Astrocyte of the hippocampus (primary cell): ENCODE measurements at regions not wholly inside any gene's neighbourhood (a gene's known extent, or its start where the extent isn't known, plus 50 kb on each side); places are given as distances from the start of the nearest gene placed in this dataset.
"Not testable (repeated sequence)": the region's sequence is repeated elsewhere in the genome, so short reads cannot be mapped to it uniquely, and the experiment has no call there.

Source experiments
- DNase-seq: peaks from one replicate; pipeline ENCODE4 v3.0.0; 2011; ENCODE audit warnings: low read depth, low spot score

GRCh38 chr7:91627324-91627723 lies 253.2 kb downstream of the MTERF1 start:
- DNase-seq: not testable (repeated sequence)

GRCh38 chr7:91628742-91629141 lies 251.8 kb downstream of the MTERF1 start:
- DNase-seq: peak; percentile 35

- no peak for DNase-seq
Measured at GRCh38 chr7:91630581-91631380, 249.7 kb downstream of the MTERF1 start.

- DNase-seq: no peak
Measured at GRCh38 chr7:91632234-91632940, 248.1 kb downstream of the MTERF1 start.

GRCh38 chr7:91633013-91633441 lies 247.5 kb downstream of the MTERF1 start:
- DNase-seq: no peak

- DNase-seq: no peak
Measured at GRCh38 chr7:91634485-91635177, 245.9 kb downstream of the MTERF1 start.

- peak; percentile 41 for DNase-seq
Measured at GRCh38 chr7:91636129-91636724, 244.3 kb downstream of the MTERF1 start.

GRCh38 chr7:91636728-91637127 lies 243.8 kb downstream of the MTERF1 start:
- no peak for DNase-seq

GRCh38 chr7:91644256-91644655 lies 236.2 kb downstream of the MTERF1 start:
- DNase-seq: no peak

- no peak for DNase-seq
Measured at GRCh38 chr7:91645542-91645941, 235.0 kb downstream of the MTERF1 start.

- no peak for DNase-seq
Measured at GRCh38 chr7:91651986-91652385, 228.5 kb downstream of the MTERF1 start.

- no peak for DNase-seq
Measured at GRCh38 chr7:91653286-91653685, 227.2 kb downstream of the MTERF1 start.

GRCh38 chr7:91655656-91656055 lies 224.8 kb downstream of the MTERF1 start:
- DNase-seq: no peak

GRCh38 chr7:91656541-91657482 lies 223.7 kb downstream of the MTERF1 start:
- DNase-seq: peak; percentile 56

GRCh38 chr7:91657483-91658071 lies 222.9 kb downstream of the MTERF1 start:
- DNase-seq: peak; percentile 94

GRCh38 chr7:91659096-91659495 lies 221.4 kb downstream of the MTERF1 start:
- no peak for DNase-seq

- no peak for DNase-seq
Measured at GRCh38 chr7:91660734-91661356, 219.7 kb downstream of the MTERF1 start.

- DNase-seq: no peak
Measured at GRCh38 chr7:91661727-91662126, 218.8 kb downstream of the MTERF1 start.

- DNase-seq: no peak
Measured at GRCh38 chr7:91668217-91668616, 212.3 kb downstream of the MTERF1 start.

- DNase-seq: no peak
Measured at GRCh38 chr7:91671245-91671644, 209.3 kb downstream of the MTERF1 start.
